Thyroid gland (tissue), 4 donors: ENCODE measurements at regions not wholly inside any gene's neighbourhood (a gene's known extent, or its start where the extent isn't known, plus 50 kb on each side); places are given as distances from the start of the nearest gene placed in this dataset.

Experiments used
- POLR2A ChIP-seq, 2 donors: fragments of 450-650 bp; IDR thresholded peaks; one replicate each; pipeline ENCODE4 v1.6.1; 2017; ENCODE audit warnings: antibody characterized with exemption in 2 of 2, mild to moderate bottlenecking in 2 of 2, moderate library complexity in 1 of 2
- TF ChIP-seq, protein P1 (sequence below), 6 experiments: fragments of 200-600 bp in 3 of 6; fragments of 450-650 bp in 3 of 6; sonication (generic) in 3 of 6; IDR thresholded peaks; one replicate each; pipeline ENCODE4 v1.5.1; 2016 to 2019; ENCODE audit warnings: antibody characterized with exemption in 6 of 6, mild to moderate bottlenecking in 2 of 6, inconsistent platforms in 1 of 6, moderate library complexity in 1 of 6

DNA sequence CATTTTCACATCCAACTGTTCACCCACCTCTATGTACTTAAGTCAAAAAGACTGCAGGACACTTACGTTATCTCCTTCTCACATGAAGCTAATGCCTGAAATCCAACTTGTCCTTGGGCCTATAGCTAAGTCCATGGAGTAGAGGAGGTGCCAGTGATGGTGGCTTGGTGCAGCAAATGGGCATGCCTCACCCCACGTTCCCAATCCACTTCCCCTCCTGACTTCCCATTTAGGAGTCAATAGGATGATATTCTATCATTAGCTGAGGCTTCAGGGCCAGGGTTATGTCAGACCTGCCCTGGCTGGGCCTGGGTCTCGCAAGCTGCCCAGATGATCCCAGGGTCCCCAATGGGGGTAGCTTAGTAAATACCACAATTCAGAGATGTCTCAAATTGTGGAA, 410.4 kb downstream of the MAFB start:
- TF ChIP-seq, protein P1, sequence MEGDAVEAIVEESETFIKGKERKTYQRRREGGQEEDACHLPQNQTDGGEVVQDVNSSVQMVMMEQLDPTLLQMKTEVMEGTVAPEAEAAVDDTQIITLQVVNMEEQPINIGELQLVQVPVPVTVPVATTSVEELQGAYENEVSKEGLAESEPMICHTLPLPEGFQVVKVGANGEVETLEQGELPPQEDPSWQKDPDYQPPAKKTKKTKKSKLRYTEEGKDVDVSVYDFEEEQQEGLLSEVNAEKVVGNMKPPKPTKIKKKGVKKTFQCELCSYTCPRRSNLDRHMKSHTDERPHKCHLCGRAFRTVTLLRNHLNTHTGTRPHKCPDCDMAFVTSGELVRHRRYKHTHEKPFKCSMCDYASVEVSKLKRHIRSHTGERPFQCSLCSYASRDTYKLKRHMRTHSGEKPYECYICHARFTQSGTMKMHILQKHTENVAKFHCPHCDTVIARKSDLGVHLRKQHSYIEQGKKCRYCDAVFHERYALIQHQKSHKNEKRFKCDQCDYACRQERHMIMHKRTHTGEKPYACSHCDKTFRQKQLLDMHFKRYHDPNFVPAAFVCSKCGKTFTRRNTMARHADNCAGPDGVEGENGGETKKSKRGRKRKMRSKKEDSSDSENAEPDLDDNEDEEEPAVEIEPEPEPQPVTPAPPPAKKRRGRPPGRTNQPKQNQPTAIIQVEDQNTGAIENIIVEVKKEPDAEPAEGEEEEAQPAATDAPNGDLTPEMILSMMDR (IDR thresholded peaks at IDR 0.05), result no peak
- TF ChIP-seq POLR2A (IDR thresholded peaks at IDR 0.05), result no peak
